GM12878 (cell line): ENCODE measurements at regions not wholly inside any gene's neighbourhood (a gene's known extent, or its start where the extent isn't known, plus 50 kb on each side); places are given as distances from the start of the nearest gene placed in this dataset.
"Not testable (repeated sequence)": the region's sequence is repeated elsewhere in the genome, so short reads cannot be mapped to it uniquely, and the experiment has no call there.

Experiments used
- EZH2 ChIP-seq: IDR thresholded peaks from 2 replicates; pipeline ENCODE4 v1.6.1; 2012; ENCODE audit warnings: low read depth, mild to moderate bottlenecking, control low read depth, inconsistent platforms, low read length, borderline replicate concordance; ENCODE audit not compliant: control insufficient read depth
- PML ChIP-seq: IDR thresholded peaks from 2 replicates; pipeline ENCODE4 v1.6.1; 2012; ENCODE audit warnings: low read length, inconsistent platforms
- SIN3A ChIP-seq: IDR thresholded peaks from 2 replicates; pipeline ENCODE4 v1.6.1; 2012; ENCODE audit warnings: low read depth, low read length, improper control_type of control experiment
- TF ChIP-seq, protein P1 (sequence below): IDR thresholded peaks from 2 replicates; pipeline ENCODE4 v1.6.1; 2011; ENCODE audit warnings: low read depth, low read length, improper control_type of control experiment, borderline replicate concordance
- TF ChIP-seq, protein P2 (sequence below): fragments of 450-650 bp; formaldehyde crosslinking; IDR thresholded peaks from 2 replicates; pipeline ENCODE4 v1.5.0; 2022; ENCODE audit warnings: mild to moderate bottlenecking, missing genetic modification characterization

DNA sequence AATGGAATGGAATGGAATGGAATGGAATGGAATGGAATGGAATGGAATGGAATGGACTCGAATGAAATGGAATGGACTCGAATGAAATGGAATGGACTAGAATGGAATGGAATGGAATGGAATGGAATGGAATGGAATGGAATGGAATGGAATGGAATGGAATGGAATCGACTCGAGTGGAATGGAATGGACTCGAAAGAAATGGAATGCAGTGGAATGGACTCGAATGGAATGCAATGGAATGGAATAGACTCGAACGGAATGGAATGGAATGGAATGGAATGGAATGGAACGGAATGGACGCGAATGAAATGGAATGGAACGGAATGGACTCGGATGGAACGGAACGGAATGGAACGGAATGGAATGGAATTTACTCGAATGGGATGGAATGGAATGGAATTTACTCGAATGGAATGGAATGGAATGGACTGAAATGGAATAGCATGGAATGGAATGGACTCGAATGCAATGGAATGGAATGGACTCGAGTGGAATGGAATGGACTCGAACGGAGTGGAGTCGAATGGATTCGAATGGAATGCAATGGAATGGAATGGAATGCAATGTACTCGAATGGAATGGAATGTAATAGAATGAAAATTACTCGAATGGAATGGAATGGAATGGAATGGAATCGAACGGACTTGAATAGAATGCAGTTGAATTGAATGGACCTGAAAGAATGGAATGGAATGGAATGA lies 100.1 kb upstream of the FBXO28 start:
- TF ChIP-seq, protein P1, sequence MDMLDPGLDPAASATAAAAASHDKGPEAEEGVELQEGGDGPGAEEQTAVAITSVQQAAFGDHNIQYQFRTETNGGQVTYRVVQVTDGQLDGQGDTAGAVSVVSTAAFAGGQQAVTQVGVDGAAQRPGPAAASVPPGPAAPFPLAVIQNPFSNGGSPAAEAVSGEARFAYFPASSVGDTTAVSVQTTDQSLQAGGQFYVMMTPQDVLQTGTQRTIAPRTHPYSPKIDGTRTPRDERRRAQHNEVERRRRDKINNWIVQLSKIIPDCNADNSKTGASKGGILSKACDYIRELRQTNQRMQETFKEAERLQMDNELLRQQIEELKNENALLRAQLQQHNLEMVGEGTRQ, result not testable (repeated sequence)
- TF ChIP-seq PML, EZH2, SIN3A: not testable (repeated sequence)
- TF ChIP-seq, protein P2, sequence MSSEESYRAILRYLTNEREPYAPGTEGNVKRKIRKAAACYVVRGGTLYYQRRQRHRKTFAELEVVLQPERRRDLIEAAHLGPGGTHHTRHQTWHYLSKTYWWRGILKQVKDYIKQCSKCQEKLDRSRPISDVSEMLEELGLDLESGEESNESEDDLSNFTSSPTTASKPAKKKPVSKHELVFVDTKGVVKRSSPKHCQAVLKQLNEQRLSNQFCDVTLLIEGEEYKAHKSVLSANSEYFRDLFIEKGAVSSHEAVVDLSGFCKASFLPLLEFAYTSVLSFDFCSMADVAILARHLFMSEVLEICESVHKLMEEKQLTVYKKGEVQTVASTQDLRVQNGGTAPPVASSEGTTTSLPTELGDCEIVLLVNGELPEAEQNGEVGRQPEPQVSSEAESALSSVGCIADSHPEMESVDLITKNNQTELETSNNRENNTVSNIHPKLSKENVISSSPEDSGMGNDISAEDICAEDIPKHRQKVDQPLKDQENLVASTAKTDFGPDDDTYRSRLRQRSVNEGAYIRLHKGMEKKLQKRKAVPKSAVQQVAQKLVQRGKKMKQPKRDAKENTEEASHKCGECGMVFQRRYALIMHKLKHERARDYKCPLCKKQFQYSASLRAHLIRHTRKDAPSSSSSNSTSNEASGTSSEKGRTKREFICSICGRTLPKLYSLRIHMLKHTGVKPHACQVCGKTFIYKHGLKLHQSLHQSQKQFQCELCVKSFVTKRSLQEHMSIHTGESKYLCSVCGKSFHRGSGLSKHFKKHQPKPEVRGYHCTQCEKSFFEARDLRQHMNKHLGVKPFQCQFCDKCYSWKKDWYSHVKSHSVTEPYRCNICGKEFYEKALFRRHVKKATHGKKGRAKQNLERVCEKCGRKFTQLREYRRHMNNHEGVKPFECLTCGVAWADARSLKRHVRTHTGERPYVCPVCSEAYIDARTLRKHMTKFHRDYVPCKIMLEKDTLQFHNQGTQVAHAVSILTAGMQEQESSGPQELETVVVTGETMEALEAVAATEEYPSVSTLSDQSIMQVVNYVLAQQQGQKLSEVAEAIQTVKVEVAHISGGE (CRISPR knock-in tag), result not testable (repeated sequence)
